Endothelial cell of umbilical vein (primary cell): ENCODE measurements at regions not wholly inside any gene's neighbourhood (a gene's known extent, or its start where the extent isn't known, plus 50 kb on each side); places are given as distances from the start of the nearest gene placed in this dataset.

Experiments used
- BruUV-seq: library from RNA; stranded (reverse); fragments of 400-500 nt; replicated peaks from 2 replicates; lab custom pipeline; 2021; lab: Mats Ljungman, UMichigan
- CTCF ChIA-PET: fragments of 300-600, 350-600 bp; sonication (Branson Sonifier 250); formaldehyde crosslinking; loops from one replicate; lab custom pipeline; 2021; ENCODE audit warnings: antibody characterized with exemption, inconsistent platforms; lab: Charles Lee
- POLR2A ChIA-PET: fragments of 300-600, 350-600 bp; sonication (Branson Sonifier 250); formaldehyde crosslinking; loops from one replicate; lab custom pipeline; 2021; ENCODE audit warnings: antibody characterized with exemption, inconsistent platforms; lab: Charles Lee
- DNase-seq: peaks from one replicate; pipeline ENCODE4 v3.0.0-alpha.2; 2011; ENCODE audit warnings: low read depth, low spot score
- FAIRE-seq: peaks from 2 replicates; lab custom pipeline; 2011; peaks lifted over from hg19 to GRCh38; lab: Jason Lieb, UNC
- H2AFZ ChIP-seq: 2 replicates; pipeline ENCODE4 v1.6.0; 2012; ENCODE audit warnings: low read depth, low read length, control low read depth, inconsistent platforms
- H3K27ac ChIP-seq: 2 replicates; pipeline ENCODE4 v1.5.1; 2011; ENCODE audit warnings: low read depth, mild to moderate bottlenecking, control low read depth, low read length, moderate library complexity; ENCODE audit not compliant: insufficient read depth
- H3K27me3 ChIP-seq, 2 experiments: 2 replicates each; pipeline versions ENCODE4 v1.6.0 to v1.6.1; 2011; ENCODE audit warnings: low read length in 2 of 2, mixed read lengths in 1 of 2; ENCODE audit not compliant: control insufficient read depth in 2 of 2, insufficient read depth in 2 of 2
- H3K36me3 ChIP-seq, 2 experiments: 2 replicates in 1 of 2; 3 replicates in 1 of 2; pipeline ENCODE4 v1.5.1; 2011; ENCODE audit warnings: low read length in 2 of 2, mild to moderate bottlenecking in 1 of 2, moderate library complexity in 1 of 2; ENCODE audit not compliant: control insufficient read depth in 2 of 2, insufficient read depth in 2 of 2; ENCODE audit errors: extremely low read depth in 1 of 2
- H3K4me1 ChIP-seq: 3 replicates; pipeline ENCODE4 v1.5.1; 2011; ENCODE audit warnings: mild to moderate bottlenecking, low read length; ENCODE audit not compliant: control insufficient read depth, insufficient read depth; ENCODE audit errors: extremely low read depth
- H3K4me2 ChIP-seq: 2 replicates; pipeline ENCODE4 v1.6.1; 2011; ENCODE audit warnings: low read length, control low read depth, mixed read lengths; ENCODE audit not compliant: insufficient read depth
- H3K4me3 ChIP-seq, 3 experiments: fragments of 200-600 bp in 1 of 3; sonication (generic), shearing (Covaris generic) in 1 of 3; replicated peaks in 1 of 3; 2 replicates each; pipeline ENCODE4 v1.5.1; 2011 to 2016; ENCODE audit warnings: control low read depth in 3 of 3, low read length in 3 of 3, mild to moderate bottlenecking in 2 of 3, inconsistent platforms in 1 of 3, low read depth in 1 of 3, moderate library complexity in 1 of 3; ENCODE audit not compliant: insufficient read depth in 1 of 3
- H3K79me2 ChIP-seq: 2 replicates; pipeline ENCODE4 v1.6.0; 2012; ENCODE audit warnings: low read length, inconsistent platforms; ENCODE audit not compliant: control insufficient read depth, insufficient read depth
- H3K9ac ChIP-seq: replicated peaks from 2 replicates; pipeline ENCODE3; 2011; ENCODE audit warnings: low read length, control low read depth; ENCODE audit not compliant: insufficient read depth; ENCODE audit errors: extremely low read depth
- H3K9me1 ChIP-seq: replicated peaks from 3 replicates; pipeline ENCODE4 v1.6.0; 2011; ENCODE audit warnings: mild to moderate bottlenecking, low read length; ENCODE audit not compliant: control insufficient read depth, insufficient read depth; ENCODE audit errors: extremely low read depth
- H3K9me3 ChIP-seq: replicated peaks from 2 replicates; pipeline ENCODE4 v1.5.1; 2012; ENCODE audit warnings: low read length, inconsistent platforms; ENCODE audit not compliant: control insufficient read depth, insufficient read depth
- H4K20me1 ChIP-seq: replicated peaks from 2 replicates; pipeline ENCODE3; 2011; ENCODE audit warnings: mild to moderate bottlenecking, low read length; ENCODE audit not compliant: control insufficient read depth, insufficient read depth; ENCODE audit errors: extremely low read depth
- CTCF ChIP-seq, 2 donors: IDR thresholded peaks; 1 replicate in 1 of 2; 2 replicates in 1 of 2; pipeline ENCODE4 v1.5.1; 2011; ENCODE audit warnings: low read length in 2 of 2, mild to moderate bottlenecking in 2 of 2, moderate library complexity in 2 of 2, control low read depth in 1 of 2, inconsistent platforms in 1 of 2, low read depth in 1 of 2; ENCODE audit not compliant: insufficient read depth in 1 of 2; ENCODE audit errors: extremely low read depth in 1 of 2
- EZH2 ChIP-seq: IDR thresholded peaks from 2 replicates; pipeline ENCODE4 v1.6.1; 2012; ENCODE audit warnings: borderline replicate concordance, low read depth, mild to moderate bottlenecking, moderate library complexity, low read length, inconsistent platforms; ENCODE audit not compliant: severe bottlenecking
- FOS ChIP-seq: IDR thresholded peaks from 2 replicates; pipeline ENCODE4 v1.6.1; 2011; ENCODE audit warnings: mild to moderate bottlenecking, low read length, moderate library complexity, borderline replicate concordance; ENCODE audit not compliant: insufficient read depth
- GATA2 ChIP-seq: IDR thresholded peaks from 2 replicates; pipeline ENCODE4 v1.7.0; 2011; ENCODE audit warnings: low read depth, mild to moderate bottlenecking, moderate library complexity, mixed read lengths, low read length; ENCODE audit not compliant: insufficient read length, insufficient read depth
- JUN ChIP-seq: IDR thresholded peaks from 2 replicates; pipeline ENCODE4 v1.6.1; 2011; ENCODE audit warnings: borderline replicate concordance, low read depth; ENCODE audit not compliant: insufficient read length, insufficient read depth
- MAX ChIP-seq: IDR thresholded peaks from 2 replicates; pipeline ENCODE4 v1.6.1; 2011; ENCODE audit not compliant: insufficient read depth, insufficient read length
- MYC ChIP-seq: IDR thresholded peaks from one replicate; pipeline ENCODE4 v1.6.1; 2011; ENCODE audit warnings: mild to moderate bottlenecking, low read depth, low read length
- POLR2A ChIP-seq: IDR thresholded peaks from 2 replicates; pipeline ENCODE4 v1.6.1; 2012; ENCODE audit warnings: low read depth, mild to moderate bottlenecking, control low read depth, low read length
- POLR2AphosphoS5 ChIP-seq: IDR thresholded peaks from 2 replicates; pipeline ENCODE4 v1.6.1; 2012; ENCODE audit warnings: low read depth, mild to moderate bottlenecking, control low read depth, low read length, moderate library complexity; ENCODE audit not compliant: insufficient read depth
- dilution Hi-C: fragments of 300-500 bp; cut with MboI; formaldehyde crosslinking; loops from one replicate; pipeline ENCODE4 v1.15.0; 2019; ENCODE audit warnings: low sequenced_read_pairs; ENCODE audit not compliant: extremely low pct_ligation_motif_present
- intact Hi-C: fragments of 100-400 bp; cut with micrococcal nuclease; formaldehyde crosslinking; loops from one replicate; pipeline ENCODE4 v1.10.0; 2022

GRCh38 chr2:59866436-59866835 is 687.0 kb downstream of the BCL11A start:
- no peaks in the 10 kb centered on the region for H3K9me1 ChIP-seq
- no peaks in the 10 kb centered on the region for H4K20me1 ChIP-seq
- peaks cover 9% of the 10 kb centered on the region for H3K9me3 ChIP-seq
- DNase-seq (no peak), FAIRE-seq (no peak)
- no TSS peak for BruUV-seq
- no peaks in the 10 kb centered on the region for H3K36me3 ChIP-seq
- dilution Hi-C loops: no loop called here
- CTCF ChIA-PET: no interaction called here
- no peaks in the 10 kb centered on the region for H3K4me1 ChIP-seq
- no peak overlapping the region for H3K27ac ChIP-seq
- H3K79me2 ChIP-seq: no peaks in the 10 kb centered on the region
- H3K9ac ChIP-seq: no peak overlapping the region
- H3K4me3 ChIP-seq: no peak overlapping the region
- no peak overlapping the region for H3K4me2 ChIP-seq
- no peak overlapping the region for H2AFZ ChIP-seq
- POLR2A ChIA-PET: no interaction called here
- H3K27me3 ChIP-seq: no peaks in the 10 kb centered on the region
- TF ChIP-seq POLR2AphosphoS5: no peak
- no peak for TF ChIP-seq FOS
- TF ChIP-seq EZH2: no peak
- TF ChIP-seq JUN: no peak
- no peak for TF ChIP-seq MAX
- no peak for TF ChIP-seq GATA2
- TF ChIP-seq MYC: no peak
- no peak for TF ChIP-seq POLR2A
- TF ChIP-seq CTCF (IDR thresholded peaks at IDR 0.05; ENCODE audit: extremely low read depth in 1 of 2, insufficient read depth in 1 of 2, low read depth in 1 of 2, low read length in 2 of 2): no peak
- intact Hi-C loops: no loop called here
